Caco-2 (cell line): ENCODE measurements at regions not wholly inside any gene's neighbourhood (a gene's known extent, or its start where the extent isn't known, plus 50 kb on each side); places are given as distances from the start of the nearest gene placed in this dataset.

ENCODE experiments used
- BruUV-seq: library from RNA; stranded (reverse); fragments of 400-500 nt; replicated peaks from 2 replicates; lab custom pipeline; 2021; lab: Mats Ljungman, UMichigan
- CTCF ChIA-PET: fragments of 300-600 bp; sonication (Branson Sonifier 250); formaldehyde crosslinking; loops from one replicate; lab custom pipeline; 2022; ENCODE audit warnings: antibody characterized with exemption; lab: Charles Lee
- POLR2A ChIA-PET: fragments of 300-600 bp; sonication (Branson Sonifier 250); formaldehyde crosslinking; loops from one replicate; lab custom pipeline; 2022; ENCODE audit warnings: antibody characterized with exemption; lab: Charles Lee
- DNase-seq, 2 experiments: peaks; one replicate each; pipeline versions ENCODE4 v3.0.0 to v3.0.0-alpha.2; 2020 to 2022
- H3K27me3 ChIP-seq: replicated peaks from 2 replicates; pipeline ENCODE4 v1.6.0; 2011; ENCODE audit warnings: low read length; ENCODE audit not compliant: control insufficient read depth, insufficient read depth
- H3K36me3 ChIP-seq: 2 replicates; pipeline ENCODE4 v1.5.1; 2011; ENCODE audit warnings: low read length; ENCODE audit not compliant: control insufficient read depth, insufficient read depth
- H3K4me1 ChIP-seq: fragments of 250-450 bp; sonication (Bioruptor Pico); 2 replicates; pipeline ENCODE4 v1.5.1; 2020; ENCODE audit warnings: mild to moderate bottlenecking
- H3K4me3 ChIP-seq: 2 replicates; pipeline ENCODE4 v1.5.1; 2011; ENCODE audit warnings: low read depth, mild to moderate bottlenecking, control low read depth, low read length
- H3K9me3 ChIP-seq: fragments of 250-450 bp; sonication (Bioruptor Pico); 2 replicates; pipeline ENCODE4 v1.5.1; 2020; ENCODE audit warnings: mild to moderate bottlenecking, moderate library complexity
- H3K27ac Mint-ChIP-seq: one replicate; pipeline ENCODE4 v1.8.0; 2022; ENCODE audit warnings: mixed read lengths; ENCODE audit not compliant: unreplicated experiment
- H3K27me3 Mint-ChIP-seq: one replicate; pipeline ENCODE4 v1.8.0; 2022; ENCODE audit warnings: mixed read lengths; ENCODE audit not compliant: insufficient read depth, unreplicated experiment
- H3K36me3 Mint-ChIP-seq: one replicate; pipeline ENCODE4 v1.8.0; 2022; ENCODE audit warnings: mild to moderate bottlenecking, mixed read lengths; ENCODE audit not compliant: insufficient read depth, unreplicated experiment
- H3K4me1 Mint-ChIP-seq: one replicate; pipeline ENCODE4 v1.8.0; 2022; ENCODE audit warnings: low read depth, mixed read lengths; ENCODE audit not compliant: unreplicated experiment
- H3K4me3 Mint-ChIP-seq: one replicate; pipeline ENCODE4 v1.8.0; 2022; ENCODE audit warnings: mild to moderate bottlenecking, moderate library complexity, mixed read lengths; ENCODE audit not compliant: unreplicated experiment
- H3K9me3 Mint-ChIP-seq: one replicate; pipeline ENCODE4 v1.8.0; 2022; ENCODE audit warnings: mixed read lengths; ENCODE audit not compliant: unreplicated experiment
- intact Hi-C: fragments of 100-400 bp; cut with micrococcal nuclease; formaldehyde crosslinking; loops from one replicate; pipeline ENCODE4 v1.10.0; 2022; ENCODE audit not compliant: unreplicated experiment
- TF ChIP-seq, protein P1 (sequence below), 2 experiments: fragments of 200-600 bp in 1 of 2; IDR thresholded peaks; 1 replicate in 1 of 2; 2 replicates in 1 of 2; pipeline versions ENCODE4 v1.5.1 to v1.8.0; 2011 to 2022; ENCODE audit warnings: antibody characterized with exemption in 1 of 2, control low read depth in 1 of 2, inconsistent platforms in 1 of 2, low read depth in 1 of 2, low read length in 1 of 2, mild to moderate bottlenecking in 1 of 2, moderate library complexity in 1 of 2; ENCODE audit not compliant: insufficient read depth in 1 of 2, severe bottlenecking in 1 of 2, unreplicated experiment in 1 of 2

GRCh38 chr5:130424341-130424740, 520.1 kb downstream of the CHSY3 start:
- Histone ChIP-seq H3K36me3 (no peaks in the 10 kb centered on the region), H3K4me3 (no peak overlapping the region), H3K9me3 (no peaks in the 10 kb centered on the region), H3K27me3 (no peaks in the 10 kb centered on the region), H3K4me1 (peaks cover 5% of the 10 kb centered on the region; the same call in 1 of the 2 replicates)
- intact Hi-C loops = no loop called here
- no peak for DNase-seq
- TF ChIP-seq, protein P1, sequence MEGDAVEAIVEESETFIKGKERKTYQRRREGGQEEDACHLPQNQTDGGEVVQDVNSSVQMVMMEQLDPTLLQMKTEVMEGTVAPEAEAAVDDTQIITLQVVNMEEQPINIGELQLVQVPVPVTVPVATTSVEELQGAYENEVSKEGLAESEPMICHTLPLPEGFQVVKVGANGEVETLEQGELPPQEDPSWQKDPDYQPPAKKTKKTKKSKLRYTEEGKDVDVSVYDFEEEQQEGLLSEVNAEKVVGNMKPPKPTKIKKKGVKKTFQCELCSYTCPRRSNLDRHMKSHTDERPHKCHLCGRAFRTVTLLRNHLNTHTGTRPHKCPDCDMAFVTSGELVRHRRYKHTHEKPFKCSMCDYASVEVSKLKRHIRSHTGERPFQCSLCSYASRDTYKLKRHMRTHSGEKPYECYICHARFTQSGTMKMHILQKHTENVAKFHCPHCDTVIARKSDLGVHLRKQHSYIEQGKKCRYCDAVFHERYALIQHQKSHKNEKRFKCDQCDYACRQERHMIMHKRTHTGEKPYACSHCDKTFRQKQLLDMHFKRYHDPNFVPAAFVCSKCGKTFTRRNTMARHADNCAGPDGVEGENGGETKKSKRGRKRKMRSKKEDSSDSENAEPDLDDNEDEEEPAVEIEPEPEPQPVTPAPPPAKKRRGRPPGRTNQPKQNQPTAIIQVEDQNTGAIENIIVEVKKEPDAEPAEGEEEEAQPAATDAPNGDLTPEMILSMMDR (IDR thresholded peaks at IDR 0.05; ENCODE audit: insufficient read depth in 1 of 2, low read depth in 1 of 2, low read length in 1 of 2, severe bottlenecking in 1 of 2, unreplicated experiment in 1 of 2) = no peak
- Mint-ChIP-seq H3K27ac (no peak overlapping the region), H3K4me3 (no peak overlapping the region), H3K36me3 (no peaks in the 10 kb centered on the region), H3K27me3 (no peaks in the 10 kb centered on the region), H3K4me1 (peaks cover 6% of the 10 kb centered on the region), H3K9me3 (peaks cover 13% of the 10 kb centered on the region)
- POLR2A ChIA-PET = no interaction called here
- BruUV-seq = no TSS peak
- CTCF ChIA-PET = no interaction called here

GRCh38 chr5:130402906-130403305, 498.6 kb downstream of the CHSY3 start:
- H3K4me3 ChIP-seq = no peak overlapping the region
- peaks cover 20% of the 10 kb centered on the region for H3K4me1 ChIP-seq
- TF ChIP-seq, protein P1 (IDR thresholded peaks at IDR 0.05; ENCODE audit: insufficient read depth in 1 of 2, low read depth in 1 of 2, low read length in 1 of 2, severe bottlenecking in 1 of 2, unreplicated experiment in 1 of 2) = no peak
- H3K27me3 ChIP-seq = no peaks in the 10 kb centered on the region
- Mint-ChIP-seq H3K4me3 (no peak overlapping the region), H3K27me3 (no peaks in the 10 kb centered on the region), H3K36me3 (peaks cover 6% of the 10 kb centered on the region), H3K27ac (no peak overlapping the region), H3K4me1 (peaks cover 11% of the 10 kb centered on the region), H3K9me3 (peaks cover 8% of the 10 kb centered on the region)
- H3K36me3 ChIP-seq = no peaks in the 10 kb centered on the region
- H3K9me3 ChIP-seq = peaks cover 5% of the 10 kb centered on the region; the same call in 1 of the 2 replicates
- ChIA-PET POLR2A (no interaction called here), CTCF (no interaction called here)
- no TSS peak for BruUV-seq
- intact Hi-C loops = no loop called here
- no peak for DNase-seq

DNA sequence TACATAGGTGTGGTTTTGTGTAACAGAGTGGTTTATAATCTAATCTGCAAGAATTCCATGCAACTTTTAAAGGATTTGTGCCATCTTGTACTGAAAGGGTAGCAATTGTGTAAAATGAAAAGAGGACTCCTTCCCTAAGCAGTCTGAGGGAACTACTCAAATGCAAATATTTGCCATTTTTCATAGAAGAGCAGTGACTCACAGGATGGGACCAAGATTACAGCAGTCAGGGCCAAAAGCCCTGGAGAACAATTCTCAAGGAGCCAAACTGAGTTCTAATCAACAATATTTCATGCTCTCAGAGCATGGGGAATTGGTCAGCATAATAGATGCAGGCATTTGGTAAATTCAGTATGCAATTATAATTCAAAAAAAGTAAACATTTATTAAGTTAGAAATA, 495.8 kb downstream of the CHSY3 start:
- no TSS peak for BruUV-seq
- H3K27me3 Mint-ChIP-seq = no peaks in the 10 kb centered on the region
- peaks cover 11% of the 10 kb centered on the region for H3K36me3 Mint-ChIP-seq
- Histone ChIP-seq H3K27me3 (no peaks in the 10 kb centered on the region), H3K9me3 (peaks cover 5% of the 10 kb centered on the region; the same call in 1 of the 2 replicates), H3K36me3 (no peaks in the 10 kb centered on the region), H3K4me3 (no peak overlapping the region), H3K4me1 (peaks cover 20% of the 10 kb centered on the region)
- no peak overlapping the region for H3K4me3 Mint-ChIP-seq
- H3K9me3 Mint-ChIP-seq = peaks cover 17% of the 10 kb centered on the region
- DNase-seq = peak in 1 of 2 experiments; percentile 30
- intact Hi-C loops = no loop called here
- CTCF ChIA-PET = no interaction called here
- POLR2A ChIA-PET = no interaction called here
- TF ChIP-seq, protein P1 (IDR thresholded peaks at IDR 0.05; ENCODE audit: insufficient read depth in 1 of 2, low read depth in 1 of 2, low read length in 1 of 2, severe bottlenecking in 1 of 2, unreplicated experiment in 1 of 2) = no peak
- peak overlapping the region; percentile 74 for H3K27ac Mint-ChIP-seq
- peaks cover 11% of the 10 kb centered on the region for H3K4me1 Mint-ChIP-seq
